AG09309 (cell line): ENCODE measurements at regions not wholly inside any gene's neighbourhood (a gene's known extent, or its start where the extent isn't known, plus 50 kb on each side); places are given as distances from the start of the nearest gene placed in this dataset.
"Not testable (repeated sequence)": the region's sequence is repeated elsewhere in the genome, so short reads cannot be mapped to it uniquely, and the experiment has no call there.

Experiments used
- DNase-seq: peaks from one replicate; pipeline ENCODE4 v3.0.0-alpha.2; 2010; ENCODE audit warnings: low read depth
- H3K4me3 ChIP-seq: 2 replicates; pipeline ENCODE4 v1.5.1; 2011; ENCODE audit warnings: mild to moderate bottlenecking, low read depth, low read length, moderate library complexity; ENCODE audit not compliant: control insufficient read depth
- TF ChIP-seq, protein P1 (sequence below): IDR thresholded peaks from 2 replicates; pipeline ENCODE4 v1.5.1; 2011; ENCODE audit warnings: mild to moderate bottlenecking, low read depth, low read length, inconsistent platforms; ENCODE audit not compliant: insufficient read depth, control insufficient read depth; ENCODE audit errors: missing control alignments

DNA sequence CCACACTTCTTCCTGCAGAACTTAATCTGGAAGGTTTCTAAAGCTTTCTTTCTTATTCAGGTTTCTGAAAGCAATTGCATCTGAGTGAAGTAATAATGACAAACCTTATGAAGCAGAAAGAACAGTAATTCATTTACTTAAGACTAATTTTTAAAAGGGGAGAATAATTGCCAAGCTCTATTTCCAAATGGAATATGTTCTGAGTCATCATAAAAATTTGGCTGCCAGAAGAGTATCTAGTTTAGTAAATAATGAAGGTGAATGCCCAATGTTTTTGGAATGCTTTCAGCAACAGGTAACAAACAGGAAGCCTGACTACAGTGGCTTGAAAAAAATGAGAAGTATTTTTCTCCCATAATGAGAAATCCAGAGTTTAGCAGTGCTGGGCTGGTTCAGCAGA is 227.3 kb upstream of the TET2 start:
- TF ChIP-seq, protein P1, sequence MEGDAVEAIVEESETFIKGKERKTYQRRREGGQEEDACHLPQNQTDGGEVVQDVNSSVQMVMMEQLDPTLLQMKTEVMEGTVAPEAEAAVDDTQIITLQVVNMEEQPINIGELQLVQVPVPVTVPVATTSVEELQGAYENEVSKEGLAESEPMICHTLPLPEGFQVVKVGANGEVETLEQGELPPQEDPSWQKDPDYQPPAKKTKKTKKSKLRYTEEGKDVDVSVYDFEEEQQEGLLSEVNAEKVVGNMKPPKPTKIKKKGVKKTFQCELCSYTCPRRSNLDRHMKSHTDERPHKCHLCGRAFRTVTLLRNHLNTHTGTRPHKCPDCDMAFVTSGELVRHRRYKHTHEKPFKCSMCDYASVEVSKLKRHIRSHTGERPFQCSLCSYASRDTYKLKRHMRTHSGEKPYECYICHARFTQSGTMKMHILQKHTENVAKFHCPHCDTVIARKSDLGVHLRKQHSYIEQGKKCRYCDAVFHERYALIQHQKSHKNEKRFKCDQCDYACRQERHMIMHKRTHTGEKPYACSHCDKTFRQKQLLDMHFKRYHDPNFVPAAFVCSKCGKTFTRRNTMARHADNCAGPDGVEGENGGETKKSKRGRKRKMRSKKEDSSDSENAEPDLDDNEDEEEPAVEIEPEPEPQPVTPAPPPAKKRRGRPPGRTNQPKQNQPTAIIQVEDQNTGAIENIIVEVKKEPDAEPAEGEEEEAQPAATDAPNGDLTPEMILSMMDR, result no peak
- DNase-seq, result no peak
- no peak overlapping the region for H3K4me3 ChIP-seq

DNA sequence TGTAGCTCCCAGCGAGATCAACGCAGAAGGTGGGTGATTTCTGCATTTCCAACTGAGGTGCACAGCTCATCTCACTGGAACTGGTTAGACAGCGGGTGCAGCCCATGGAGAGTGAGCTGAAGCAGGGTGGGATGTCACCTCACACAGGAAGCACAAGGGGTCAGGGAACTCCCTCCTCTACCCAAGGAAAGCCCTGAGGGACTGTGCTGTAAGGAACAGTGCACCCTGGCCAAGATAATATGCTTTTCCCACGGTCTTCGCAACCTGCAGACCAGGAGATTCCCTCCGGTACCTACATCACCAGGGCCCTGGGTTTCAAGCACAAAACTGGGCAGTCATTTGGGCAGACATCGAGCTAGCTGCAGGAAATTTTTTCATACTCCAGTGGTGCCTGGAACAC is 216.4 kb upstream of the TET2 start:
- TF ChIP-seq, protein P1, result no peak
- DNase-seq, result no peak
- no peak overlapping the region for H3K4me3 ChIP-seq

DNA sequence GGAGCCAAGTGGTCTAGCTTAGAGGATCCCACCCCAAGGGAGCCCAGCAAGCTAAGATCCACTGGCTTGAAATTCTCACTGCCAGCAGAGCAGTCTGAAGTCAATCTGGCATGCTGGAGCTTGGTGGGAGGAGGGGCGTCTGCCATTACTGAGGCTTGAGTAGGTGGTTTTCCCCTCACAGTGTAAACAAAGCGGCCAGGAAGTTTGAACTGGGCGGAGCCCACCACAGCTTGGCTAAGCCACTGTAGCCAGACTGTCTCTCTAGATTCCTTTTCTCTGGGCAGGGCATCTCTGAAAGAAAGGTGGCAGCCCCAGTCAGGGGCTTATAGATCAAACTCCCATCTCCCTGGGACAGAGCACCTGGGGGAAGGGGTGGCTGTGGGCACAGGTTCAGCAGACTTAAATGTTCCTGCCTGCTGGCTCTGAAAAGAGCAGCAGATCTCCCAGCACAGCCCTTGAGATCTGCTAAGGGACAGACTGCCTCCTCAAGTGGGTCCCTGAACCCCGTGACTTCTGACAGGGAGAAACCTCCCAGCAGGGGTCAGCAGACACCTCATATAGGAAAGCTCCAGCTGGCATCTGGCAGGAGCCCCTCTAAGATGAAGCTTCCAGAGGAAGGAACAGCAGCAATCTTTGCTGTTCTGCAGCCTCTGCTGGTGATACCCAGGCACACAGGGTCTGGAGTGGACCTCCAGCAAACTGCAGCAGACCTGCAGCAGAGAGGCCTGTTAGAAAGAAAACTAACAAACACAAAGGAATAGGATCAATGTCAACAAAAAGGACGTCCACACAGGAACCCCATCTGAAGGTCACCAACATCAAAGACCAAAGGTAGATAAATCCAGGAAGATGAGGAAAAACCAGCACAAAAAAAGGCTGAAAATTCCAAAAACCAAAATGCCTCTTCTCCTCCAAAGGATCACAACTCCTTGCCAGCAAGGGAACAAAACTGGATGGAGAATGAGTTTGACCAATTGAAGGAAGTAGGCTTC is 215.6 kb upstream of the TET2 start:
- DNase-seq, H3K4me3 ChIP-seq: not testable (repeated sequence)

GRCh38 chr4:104938624-104939023 is 208.1 kb upstream of the TET2 start:
- no peak overlapping the region for H3K4me3 ChIP-seq
- TF ChIP-seq, protein P1, result no peak
- no peak for DNase-seq

- no peak for DNase-seq
- TF ChIP-seq, protein P1, result no peak
- no peak overlapping the region for H3K4me3 ChIP-seq
These were observed 205.7 kb upstream of the TET2 start for GRCh38 chr4:104940927-104941326.

- DNase-seq, result no peak
- no peak overlapping the region for H3K4me3 ChIP-seq
- TF ChIP-seq, protein P1, result no peak
These were observed 205.0 kb upstream of the TET2 start for GRCh38 chr4:104941661-104942062.

DNA sequence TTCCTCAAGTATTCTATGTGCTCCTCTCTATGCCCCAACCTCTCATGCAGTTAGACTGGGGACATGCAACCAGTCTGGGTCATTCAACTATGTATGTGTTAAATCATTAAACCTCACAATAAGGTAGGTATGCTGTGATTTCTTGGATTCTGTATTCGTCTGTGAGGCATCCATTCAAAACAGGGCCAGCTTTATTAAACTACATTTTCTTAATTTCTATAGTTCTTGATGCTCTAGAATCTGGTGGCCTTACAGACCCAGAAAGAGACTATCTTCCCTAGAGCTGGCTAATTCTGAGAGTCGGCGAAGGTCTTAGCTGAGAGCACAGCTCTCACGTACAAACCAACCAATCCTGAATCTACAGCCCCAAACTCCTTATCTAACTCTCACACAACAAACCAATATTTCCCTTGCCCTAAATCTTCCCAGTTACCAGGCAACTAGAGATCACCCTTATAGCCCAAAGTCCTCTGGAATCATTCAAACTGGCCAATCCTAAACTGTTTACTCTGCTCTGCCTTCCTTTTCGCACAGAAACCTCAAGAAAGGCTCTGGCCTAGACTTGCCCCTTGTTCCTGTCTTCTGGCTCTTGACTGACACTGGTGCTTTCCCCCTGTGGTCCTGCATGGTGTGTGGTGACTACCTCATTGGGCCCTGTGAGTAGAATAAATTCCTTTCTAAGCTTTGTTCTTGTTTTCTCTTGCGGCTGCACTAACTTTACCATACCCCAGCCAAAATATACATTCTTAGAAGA is 203.5 kb upstream of the TET2 start:
- no peak for DNase-seq
- TF ChIP-seq, protein P1, result no peak

More for the DNA sequence above, 203.5 kb upstream of the TET2 start:
- H3K4me3 ChIP-seq, result no peak overlapping the region
